GM12875 (cell line): ENCODE measurements at regions not wholly inside any gene's neighbourhood (a gene's known extent, or its start where the extent isn't known, plus 50 kb on each side); places are given as distances from the start of the nearest gene placed in this dataset.

ENCODE experiments used
- H3K4me3 ChIP-seq: one replicate; pipeline ENCODE4 v1.5.1; 2011; ENCODE audit warnings: low read depth, low read length, control low read depth
- TF ChIP-seq, protein P1 (sequence below): IDR thresholded peaks from 2 replicates; pipeline ENCODE4 v1.5.1; 2011; ENCODE audit warnings: low read depth, mild to moderate bottlenecking, control low read depth, inconsistent platforms, low read length, moderate library complexity, borderline replicate concordance; ENCODE audit not compliant: insufficient read depth

DNA sequence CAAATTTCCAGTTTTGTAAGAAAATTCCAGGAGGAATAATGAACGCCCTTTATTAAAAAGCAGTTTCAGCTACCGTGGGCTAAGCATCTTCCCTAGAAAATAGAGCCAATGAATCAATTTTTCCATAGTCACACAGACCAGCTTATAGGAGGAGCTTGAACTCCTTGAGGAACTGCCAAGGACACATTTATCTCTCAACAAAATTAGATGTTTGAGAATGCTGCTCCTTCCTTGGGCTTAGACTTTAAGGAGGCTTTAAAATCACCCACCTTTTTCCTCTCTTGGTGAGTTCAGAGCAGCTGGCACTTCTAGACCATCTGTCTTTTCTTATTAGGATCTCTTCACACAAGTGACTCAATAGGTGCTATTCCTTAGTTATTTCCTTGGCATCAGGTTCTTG is 588.0 kb downstream of the SQOR start:
- no peak overlapping the region for H3K4me3 ChIP-seq
- TF ChIP-seq, protein P1, sequence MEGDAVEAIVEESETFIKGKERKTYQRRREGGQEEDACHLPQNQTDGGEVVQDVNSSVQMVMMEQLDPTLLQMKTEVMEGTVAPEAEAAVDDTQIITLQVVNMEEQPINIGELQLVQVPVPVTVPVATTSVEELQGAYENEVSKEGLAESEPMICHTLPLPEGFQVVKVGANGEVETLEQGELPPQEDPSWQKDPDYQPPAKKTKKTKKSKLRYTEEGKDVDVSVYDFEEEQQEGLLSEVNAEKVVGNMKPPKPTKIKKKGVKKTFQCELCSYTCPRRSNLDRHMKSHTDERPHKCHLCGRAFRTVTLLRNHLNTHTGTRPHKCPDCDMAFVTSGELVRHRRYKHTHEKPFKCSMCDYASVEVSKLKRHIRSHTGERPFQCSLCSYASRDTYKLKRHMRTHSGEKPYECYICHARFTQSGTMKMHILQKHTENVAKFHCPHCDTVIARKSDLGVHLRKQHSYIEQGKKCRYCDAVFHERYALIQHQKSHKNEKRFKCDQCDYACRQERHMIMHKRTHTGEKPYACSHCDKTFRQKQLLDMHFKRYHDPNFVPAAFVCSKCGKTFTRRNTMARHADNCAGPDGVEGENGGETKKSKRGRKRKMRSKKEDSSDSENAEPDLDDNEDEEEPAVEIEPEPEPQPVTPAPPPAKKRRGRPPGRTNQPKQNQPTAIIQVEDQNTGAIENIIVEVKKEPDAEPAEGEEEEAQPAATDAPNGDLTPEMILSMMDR: no peak

DNA sequence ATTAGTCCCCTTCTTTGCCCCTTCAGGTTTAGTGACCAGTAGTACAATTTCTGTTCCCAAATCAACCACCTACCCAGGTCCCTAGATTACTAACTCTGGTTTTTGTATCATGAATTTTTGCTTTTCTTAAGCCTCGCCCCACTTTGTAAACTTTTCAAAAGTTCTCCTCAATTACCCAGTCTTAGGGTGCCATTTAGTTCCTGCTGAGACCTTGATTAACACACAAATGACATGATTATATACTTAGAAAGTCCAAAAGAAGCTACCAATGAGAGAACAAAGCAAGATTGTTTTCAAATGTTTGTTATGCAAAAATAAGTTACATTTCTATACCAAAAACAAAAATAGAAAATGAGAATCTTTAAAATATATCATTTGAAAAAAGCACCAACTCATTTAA is 594.4 kb downstream of the SQOR start:
- no peak overlapping the region for H3K4me3 ChIP-seq
- TF ChIP-seq, protein P1: no peak

DNA sequence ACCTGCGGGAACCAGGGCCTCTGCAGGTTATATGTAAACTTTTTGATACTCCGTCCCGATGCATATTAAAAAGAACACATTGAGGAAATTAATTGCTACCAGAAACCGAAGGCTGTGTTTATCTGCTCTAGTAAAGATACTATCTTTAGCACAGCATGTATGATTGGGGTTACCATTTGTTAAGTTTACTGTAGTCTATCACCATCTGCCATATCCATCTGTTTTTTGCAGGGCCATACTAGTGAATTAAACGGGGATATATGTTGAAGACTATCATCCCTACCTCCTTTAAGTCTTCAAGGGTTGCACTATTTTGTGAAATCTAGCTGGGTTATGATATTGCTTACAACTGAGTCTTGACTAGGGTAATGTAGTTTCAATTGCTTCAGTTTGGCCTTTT is 597.0 kb downstream of the SQOR start:
- TF ChIP-seq, protein P1: no peak
- H3K4me3 ChIP-seq: no peak overlapping the region

DNA sequence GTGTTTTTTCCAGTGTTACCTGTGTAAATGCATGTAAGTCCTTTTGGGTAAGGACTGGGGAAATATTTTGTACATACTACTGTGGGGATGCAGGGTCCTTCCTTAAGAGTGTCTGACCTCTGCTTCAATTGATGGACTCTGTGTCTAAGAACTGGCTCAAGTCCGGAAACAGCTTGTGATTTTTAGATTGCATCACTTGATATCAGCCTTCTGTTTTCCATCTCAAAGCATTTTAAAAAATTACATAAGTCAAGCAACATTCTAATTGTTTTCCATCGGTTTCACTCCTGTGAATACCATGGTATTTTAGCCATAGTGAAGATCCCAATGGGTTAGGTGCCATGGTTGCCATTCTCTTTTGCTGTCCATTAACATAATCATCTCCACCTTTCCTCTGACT is 597.6 kb downstream of the SQOR start:
- TF ChIP-seq, protein P1: no peak
- no peak overlapping the region for H3K4me3 ChIP-seq

DNA sequence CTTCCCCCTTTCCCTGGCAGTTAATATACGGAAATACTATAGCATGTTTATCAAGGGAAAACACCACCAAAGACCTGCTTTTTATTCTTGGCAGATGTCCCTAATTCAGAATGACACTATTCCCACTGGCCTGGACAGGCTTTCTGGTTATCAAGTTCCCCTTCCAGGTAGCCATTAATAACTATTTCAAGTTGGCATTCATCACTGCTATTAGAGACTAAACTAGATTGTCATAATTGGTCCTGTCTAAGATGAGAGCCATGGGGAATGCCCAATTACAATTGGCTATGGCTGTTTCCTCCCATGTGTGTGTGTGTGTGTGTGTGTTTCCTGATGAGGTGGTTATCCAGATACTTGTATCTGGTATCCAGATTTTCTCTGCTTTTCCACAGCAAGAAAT is 608.1 kb downstream of the SQOR start:
- TF ChIP-seq, protein P1: no peak
- H3K4me3 ChIP-seq: no peak overlapping the region

DNA sequence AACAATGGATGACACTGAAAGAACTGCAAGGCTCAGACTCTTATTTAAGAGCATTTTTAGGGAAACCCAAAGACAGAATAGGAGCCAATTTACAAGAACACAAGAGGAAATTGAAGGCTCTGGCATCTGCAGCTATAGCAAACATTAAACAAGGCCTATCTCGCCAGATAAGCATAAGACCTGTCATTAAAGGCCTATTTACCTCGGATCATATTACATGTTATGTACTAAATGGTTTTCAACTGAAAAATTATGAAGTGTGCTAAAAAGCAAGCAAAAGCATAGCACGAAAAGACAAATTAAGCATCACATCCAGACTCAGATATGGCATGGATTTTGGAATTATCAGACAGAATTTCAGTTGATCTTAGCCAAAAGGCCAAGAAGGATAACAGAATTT is 617.1 kb downstream of the SQOR start:
- TF ChIP-seq, protein P1: no peak
- H3K4me3 ChIP-seq: no peak overlapping the region

DNA sequence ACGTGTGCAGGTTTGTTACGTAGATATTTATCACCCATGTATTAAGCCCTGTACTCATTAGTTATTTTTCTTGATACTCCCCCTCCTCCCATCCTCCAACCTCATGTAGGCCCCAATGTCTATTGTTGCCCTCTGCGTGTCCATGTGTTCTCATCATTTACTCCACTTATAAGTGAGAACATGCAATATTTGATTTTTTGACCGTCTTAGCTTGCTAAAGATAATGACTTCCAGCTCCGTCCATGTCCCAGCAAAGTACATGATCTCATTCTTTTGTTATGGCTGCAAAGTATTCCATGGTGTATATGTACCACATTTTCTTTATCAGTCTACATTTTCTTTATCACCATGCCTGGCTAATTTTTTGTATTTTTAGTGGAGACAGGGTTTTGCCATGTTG is 623.2 kb downstream of the SQOR start:
- TF ChIP-seq, protein P1: no peak

More for the DNA sequence above, 623.2 kb downstream of the SQOR start:
- H3K4me3 ChIP-seq: no peak overlapping the region
